Left lobe of liver (tissue), 2 donors: ENCODE measurements at regions not wholly inside any gene's neighbourhood (a gene's known extent, or its start where the extent isn't known, plus 50 kb on each side); places are given as distances from the start of the nearest gene placed in this dataset.
A peak's percentile ranks its signal among the peaks of the same experiment; 100 is the strongest.
"Not testable (repeated sequence)": the region's sequence is repeated elsewhere in the genome, so short reads cannot be mapped to it uniquely, and the experiment has no call there.

Experiments
- ATAC-seq: fragments of 200-7000 bp; cut with Tn5 transposase; one replicate; pipeline ENCODE4 v1.9.1; 2020; ENCODE audit warnings: mild to moderate bottlenecking, moderate library complexity
- DNase-seq: peaks from one replicate; pipeline ENCODE4 v3.0.0-alpha.2; 2020; ENCODE audit warnings: low spot score
- donor health status: DM: no; HTN: no; CAD: no; lungs with moderate emphysema.
- donor health status: DM: no; HTN: yes; CAD: no.

- DNase-seq (no peak), ATAC-seq (no peak)
Measured at GRCh38 chr10:36766940-36767339, 358.5 kb upstream of the ANKRD30A start.

DNA sequence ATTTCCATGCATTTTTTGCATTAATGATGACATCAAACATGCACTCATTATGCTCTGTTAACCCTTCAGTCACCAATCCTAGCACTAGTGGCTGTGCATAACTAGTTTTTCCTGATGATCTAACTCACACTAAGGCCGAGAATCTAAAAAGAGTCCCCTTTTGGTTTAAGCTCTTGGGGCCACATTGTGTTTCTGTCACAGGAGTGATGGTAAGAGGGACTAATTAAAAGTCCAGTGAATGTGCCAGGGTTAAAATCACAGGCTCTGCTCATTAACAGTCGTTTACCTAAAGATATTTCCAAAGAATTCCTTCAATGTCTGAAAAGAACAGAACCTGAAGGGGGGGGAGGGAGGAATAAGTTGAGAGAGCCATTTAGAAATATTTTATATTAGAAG, 359.0 kb upstream of the ANKRD30A start:
- ATAC-seq (no peak), DNase-seq (no peak)

DNA sequence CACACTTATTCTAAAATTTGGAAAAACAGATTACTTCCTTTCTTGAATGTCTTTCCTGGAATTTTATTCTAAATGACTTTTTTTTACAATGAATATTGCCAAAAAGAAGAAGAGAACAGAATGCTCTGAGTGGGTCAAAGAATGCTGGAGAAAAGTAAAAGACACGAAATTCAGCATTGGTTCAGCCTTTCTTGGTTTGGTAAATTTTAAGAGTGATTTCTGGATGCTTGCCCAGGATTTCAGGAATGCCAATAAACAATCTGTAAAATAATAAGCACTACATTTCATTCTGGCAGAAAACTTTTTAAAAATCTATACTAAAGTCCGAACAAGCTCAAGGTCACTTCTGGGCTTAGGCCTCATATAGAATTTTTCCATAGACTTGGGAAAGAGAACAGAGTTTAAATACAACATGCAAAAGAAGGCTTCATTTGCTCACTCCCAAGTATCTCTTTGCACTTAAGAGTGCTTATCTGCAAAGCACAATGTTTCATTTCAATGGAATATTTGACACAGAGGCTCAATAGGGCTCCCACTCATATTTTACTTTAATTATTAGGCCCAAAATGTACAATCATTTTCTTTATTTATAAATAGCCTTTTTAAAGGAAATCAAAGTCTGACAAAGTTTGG, 359.5 kb upstream of the ANKRD30A start:
- no peak for DNase-seq
- ATAC-seq, result no peak

- no peak for DNase-seq
- no peak for ATAC-seq
Measured at GRCh38 chr10:36764823-36765222, 360.6 kb upstream of the ANKRD30A start.

- ATAC-seq (no peak), DNase-seq (no peak)
Measured at GRCh38 chr10:36761121-36761520, 364.3 kb upstream of the ANKRD30A start.

GRCh38 chr10:36759141-36759805, 366.1 kb upstream of the ANKRD30A start:
- DNase-seq (no peak), ATAC-seq (no peak)

DNA sequence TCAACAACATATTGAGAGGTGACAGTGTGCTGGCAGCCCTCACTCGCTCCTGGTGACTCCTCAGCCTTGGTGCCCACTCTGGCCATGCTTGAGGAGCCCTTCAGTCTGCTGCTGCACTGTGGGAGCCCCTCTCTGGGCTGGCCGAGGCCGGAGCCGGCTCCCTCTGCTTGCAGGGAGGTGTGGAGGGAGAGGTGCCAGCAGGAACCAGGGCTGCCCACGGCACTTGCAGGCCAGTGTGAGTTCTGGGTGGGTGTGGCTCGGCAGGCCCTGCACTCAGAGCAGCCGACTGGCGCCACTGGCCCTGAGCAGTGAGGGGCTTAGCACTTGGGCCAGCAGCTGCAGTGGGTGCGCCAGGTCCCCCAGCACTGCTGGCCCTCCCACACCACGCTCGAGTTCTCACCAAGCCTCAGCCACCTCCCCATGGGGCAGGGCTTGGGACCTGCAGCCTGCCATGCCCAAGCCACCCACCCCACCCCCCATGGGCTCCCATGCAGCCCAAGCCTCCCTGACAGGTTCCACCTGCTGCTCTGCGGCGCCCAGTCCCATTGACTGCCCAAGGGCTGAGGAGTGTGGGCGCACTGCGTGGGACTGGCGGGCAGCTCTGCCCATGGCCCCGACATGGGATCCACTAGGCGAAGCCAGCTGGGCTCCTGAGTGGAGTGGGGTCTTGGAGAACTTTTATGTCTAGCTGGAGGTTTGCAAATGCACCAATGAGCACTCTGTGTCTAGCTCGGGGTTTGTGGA, 377.1 kb upstream of the ANKRD30A start:
- ATAC-seq (no peak), DNase-seq (no peak)

DNA sequence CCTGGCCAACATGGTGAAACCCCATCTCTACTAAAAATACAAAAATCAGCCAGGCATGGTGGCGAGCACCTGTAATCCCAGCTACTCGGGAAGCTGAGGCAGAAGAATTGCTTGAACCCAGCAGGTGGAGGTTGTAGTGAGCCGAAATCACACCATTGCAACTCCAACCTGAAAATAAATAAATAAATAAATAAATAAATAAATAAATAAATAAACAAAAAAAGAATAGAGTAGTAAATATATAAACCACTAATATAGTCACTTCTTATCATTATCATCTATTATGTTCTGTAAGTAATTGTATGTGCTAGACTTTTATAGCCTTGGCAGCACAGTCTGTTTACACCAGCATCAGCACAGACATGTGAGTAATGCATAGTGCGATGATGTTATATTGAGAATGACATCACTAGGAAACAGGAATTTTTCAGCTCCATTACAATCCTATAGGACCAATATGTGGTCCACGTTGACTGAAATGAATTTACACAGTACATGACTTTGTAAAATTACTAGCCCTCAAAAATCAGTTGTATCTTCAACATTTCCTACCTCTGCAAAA, 385.4 kb upstream of the ANKRD30A start:
- no peak for ATAC-seq
- no peak for DNase-seq

GRCh38 chr10:36738738-36739431, 386.5 kb upstream of the ANKRD30A start:
- DNase-seq (no peak), ATAC-seq (no peak)

GRCh38 chr10:36736311-36736710, 389.1 kb upstream of the ANKRD30A start:
- DNase-seq (no peak), ATAC-seq (no peak)

DNA sequence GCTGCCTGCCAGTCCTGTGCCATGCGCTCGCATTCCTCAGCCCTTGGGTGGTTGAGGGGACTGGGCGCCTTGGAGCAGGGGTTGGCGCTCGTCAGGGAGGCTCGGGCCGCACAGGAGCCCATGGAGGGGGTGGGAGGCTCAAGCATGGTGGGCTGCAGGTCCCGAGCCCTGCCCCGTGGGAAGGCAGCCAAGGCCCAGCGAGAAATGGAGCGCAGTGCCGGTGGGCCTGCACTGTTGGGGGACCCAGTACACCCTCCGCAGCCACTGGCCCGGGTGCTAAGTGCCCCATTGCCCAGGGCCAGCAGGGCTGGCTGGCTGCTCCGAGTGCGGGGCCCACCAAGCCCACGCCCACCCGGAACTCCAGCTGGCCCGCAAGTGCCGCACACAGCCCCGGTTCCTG, 390.8 kb upstream of the ANKRD30A start:
- not testable (repeated sequence) for DNase-seq

GRCh38 chr10:36730316-36730715, 395.1 kb upstream of the ANKRD30A start:
- ATAC-seq, result no peak
- no peak for DNase-seq

More for the DNA sequence above, 390.8 kb upstream of the ANKRD30A start:
- ATAC-seq, result not testable (repeated sequence)

- ATAC-seq (no peak), DNase-seq (no peak)
Measured at GRCh38 chr10:36728626-36729025, 396.8 kb upstream of the ANKRD30A start.

- DNase-seq (no peak), ATAC-seq (peak; percentile 51)
Measured at GRCh38 chr10:36725581-36726520, 399.5 kb upstream of the ANKRD30A start.

DNA sequence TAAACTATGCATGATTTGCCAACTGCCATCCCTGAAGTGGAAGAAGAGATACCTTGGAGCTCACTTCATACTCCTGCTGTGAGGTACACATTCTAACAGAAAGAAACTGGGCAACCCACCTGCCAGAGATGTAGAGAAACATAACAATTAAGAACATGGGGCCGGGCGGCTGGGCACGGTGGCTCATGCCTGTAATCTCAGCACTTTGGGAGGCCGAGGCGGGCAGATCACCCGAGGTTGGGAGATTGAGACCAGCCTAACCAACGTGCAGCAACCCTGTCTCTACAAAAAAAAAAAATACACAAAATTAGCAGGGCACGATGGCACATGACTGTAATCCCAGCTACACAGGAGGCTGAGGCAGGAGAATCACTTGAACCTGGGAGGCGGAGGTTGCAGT, 402.6 kb upstream of the ANKRD30A start:
- no peak for DNase-seq
- ATAC-seq, result no peak

GRCh38 chr10:36721871-36722270, 403.5 kb upstream of the ANKRD30A start:
- ATAC-seq (no peak), DNase-seq (no peak)

- DNase-seq (no peak), ATAC-seq (no peak)
Measured at GRCh38 chr10:36720895-36721294, 404.5 kb upstream of the ANKRD30A start.

- DNase-seq (no peak), ATAC-seq (no peak)
Measured at GRCh38 chr10:36717118-36717517, 408.3 kb upstream of the ANKRD30A start.

DNA sequence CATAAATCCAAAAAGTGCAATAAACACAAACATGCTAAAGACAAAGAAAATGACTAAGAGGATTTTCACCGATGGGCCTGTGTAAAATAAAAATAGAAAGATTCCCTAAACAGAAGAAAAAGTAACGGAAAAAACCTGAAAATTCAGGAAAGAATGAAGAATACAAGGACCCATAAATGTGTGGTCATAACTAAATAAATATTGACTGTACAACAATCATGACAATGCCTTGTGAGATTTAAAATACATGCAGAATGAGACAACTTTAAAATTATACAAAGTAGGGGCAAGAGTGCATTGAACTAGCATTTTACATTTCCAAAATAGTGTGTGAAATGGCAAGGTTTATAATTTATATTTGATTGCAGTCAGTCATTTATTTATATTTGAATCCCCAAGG, 409.1 kb upstream of the ANKRD30A start:
- DNase-seq (no peak), ATAC-seq (no peak)

DNA sequence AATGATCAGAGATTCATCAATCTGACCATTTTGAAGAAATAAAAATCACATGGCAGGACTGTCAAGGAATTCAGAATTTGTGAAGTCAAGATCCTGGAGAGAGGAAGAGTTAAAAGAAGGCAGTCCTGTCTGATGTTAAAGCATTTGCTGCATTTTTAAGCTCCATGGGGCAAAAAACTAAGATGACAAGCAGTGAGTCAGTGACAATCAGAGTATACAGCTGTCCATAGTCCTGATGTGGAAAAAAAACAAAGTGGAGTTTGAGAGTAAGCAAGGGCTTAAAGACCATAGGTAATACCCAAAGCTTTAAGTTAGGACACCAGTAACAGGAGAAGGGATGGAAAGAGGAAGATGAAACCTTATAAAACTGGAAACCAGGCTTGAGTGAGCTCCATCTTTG, 412.7 kb upstream of the ANKRD30A start:
- no peak for DNase-seq

More for the DNA sequence above, 412.7 kb upstream of the ANKRD30A start:
- no peak for ATAC-seq
